ENCODE measurements at regions not wholly inside any gene's neighbourhood (a gene's known extent, or its start where the extent isn't known, plus 50 kb on each side); places are given as distances from the start of the nearest gene placed in this dataset.

- TF ChIP-seq CTCF (IDR thresholded peaks at IDR 0.05; ENCODE audit: low read length) (no peak), EZH2phosphoT487 (IDR thresholded peaks at IDR 0.05; ENCODE audit: low read length) (no peak)
These were observed 221.5 kb upstream of the TMEM229A start for GRCh38 chr7:124254396-124254795.

Measured in MM.1S (cell line).